ENCODE measurements at regions not wholly inside any gene's neighbourhood (a gene's known extent, or its start where the extent isn't known, plus 50 kb on each side); places are given as distances from the start of the nearest gene placed in this dataset.

DNA sequence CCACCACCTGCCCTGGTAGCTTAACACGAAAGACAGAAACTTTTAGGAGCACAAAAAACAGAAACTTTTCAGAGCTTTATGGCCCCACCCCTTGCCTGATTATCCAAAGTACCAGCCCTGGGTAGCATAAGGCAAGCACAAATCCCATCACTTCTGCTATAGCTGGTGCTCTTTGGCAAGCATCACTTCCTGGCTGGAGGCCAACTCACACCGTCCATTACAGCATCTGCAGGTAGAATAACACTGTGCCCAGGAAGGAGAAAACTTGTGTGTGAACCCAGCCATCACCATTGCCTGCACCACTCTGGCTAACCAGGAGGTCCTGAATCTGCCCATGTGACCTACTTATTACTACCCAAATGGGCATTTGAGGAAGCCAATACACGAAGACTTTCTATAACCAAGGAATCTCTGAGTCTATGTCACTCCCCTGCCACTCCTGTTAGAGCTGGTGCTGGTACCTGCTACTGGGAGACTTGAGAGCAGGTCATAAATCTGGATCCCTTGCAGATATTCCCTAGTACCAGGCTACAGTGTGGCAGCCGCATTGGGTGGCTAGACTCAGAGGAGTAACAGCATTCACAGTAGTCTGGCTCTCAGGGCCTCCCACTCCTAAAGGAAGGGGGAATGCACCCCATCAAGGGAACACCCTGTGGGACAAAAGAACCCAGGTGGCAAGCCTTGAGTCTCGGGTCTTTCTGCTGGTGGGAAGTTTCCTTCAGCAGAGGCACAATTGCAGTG, 73.3 kb upstream of the AKAP13 start:
- BruUV-seq (replicated peaks): no TSS peak
- no peak overlapping the region for H3K4me3 ChIP-seq (ENCODE audit: low read depth, low read length)
- no peaks in the 10 kb centered on the region for H3K9me3 Mint-ChIP-seq (ENCODE audit: unreplicated experiment)
- no peak overlapping the region for H3K27ac Mint-ChIP-seq (ENCODE audit: unreplicated experiment)
- H3K4me3 Mint-ChIP-seq (ENCODE audit: unreplicated experiment): no peak overlapping the region
- DNase-seq: no peak
- H3K4me1 ChIP-seq: no peaks in the 10 kb centered on the region
- POLR2A ChIA-PET: no interaction called here
- H3K36me3 ChIP-seq (ENCODE audit: control insufficient read depth, insufficient read depth, low read length): no peaks in the 10 kb centered on the region
- TF ChIP-seq, protein P1, sequence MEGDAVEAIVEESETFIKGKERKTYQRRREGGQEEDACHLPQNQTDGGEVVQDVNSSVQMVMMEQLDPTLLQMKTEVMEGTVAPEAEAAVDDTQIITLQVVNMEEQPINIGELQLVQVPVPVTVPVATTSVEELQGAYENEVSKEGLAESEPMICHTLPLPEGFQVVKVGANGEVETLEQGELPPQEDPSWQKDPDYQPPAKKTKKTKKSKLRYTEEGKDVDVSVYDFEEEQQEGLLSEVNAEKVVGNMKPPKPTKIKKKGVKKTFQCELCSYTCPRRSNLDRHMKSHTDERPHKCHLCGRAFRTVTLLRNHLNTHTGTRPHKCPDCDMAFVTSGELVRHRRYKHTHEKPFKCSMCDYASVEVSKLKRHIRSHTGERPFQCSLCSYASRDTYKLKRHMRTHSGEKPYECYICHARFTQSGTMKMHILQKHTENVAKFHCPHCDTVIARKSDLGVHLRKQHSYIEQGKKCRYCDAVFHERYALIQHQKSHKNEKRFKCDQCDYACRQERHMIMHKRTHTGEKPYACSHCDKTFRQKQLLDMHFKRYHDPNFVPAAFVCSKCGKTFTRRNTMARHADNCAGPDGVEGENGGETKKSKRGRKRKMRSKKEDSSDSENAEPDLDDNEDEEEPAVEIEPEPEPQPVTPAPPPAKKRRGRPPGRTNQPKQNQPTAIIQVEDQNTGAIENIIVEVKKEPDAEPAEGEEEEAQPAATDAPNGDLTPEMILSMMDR (IDR thresholded peaks at IDR 0.05; ENCODE audit: insufficient read depth in 1 of 2, low read depth in 1 of 2, low read length in 1 of 2, severe bottlenecking in 1 of 2, unreplicated experiment in 1 of 2): no peak
- no peaks in the 10 kb centered on the region for H3K27me3 ChIP-seq (replicated peaks; ENCODE audit: control insufficient read depth, insufficient read depth, low read length)
- CTCF ChIA-PET: no interaction called here
- intact Hi-C loops (cut with micrococcal nuclease; ENCODE audit: unreplicated experiment): no loop called here
- H3K27me3 Mint-ChIP-seq (ENCODE audit: insufficient read depth, unreplicated experiment): no peaks in the 10 kb centered on the region
- H3K36me3 Mint-ChIP-seq (ENCODE audit: insufficient read depth, unreplicated experiment): no peaks in the 10 kb centered on the region
- no peaks in the 10 kb centered on the region for H3K4me1 Mint-ChIP-seq (ENCODE audit: low read depth, unreplicated experiment)
- no peaks in the 10 kb centered on the region for H3K9me3 ChIP-seq

DNA sequence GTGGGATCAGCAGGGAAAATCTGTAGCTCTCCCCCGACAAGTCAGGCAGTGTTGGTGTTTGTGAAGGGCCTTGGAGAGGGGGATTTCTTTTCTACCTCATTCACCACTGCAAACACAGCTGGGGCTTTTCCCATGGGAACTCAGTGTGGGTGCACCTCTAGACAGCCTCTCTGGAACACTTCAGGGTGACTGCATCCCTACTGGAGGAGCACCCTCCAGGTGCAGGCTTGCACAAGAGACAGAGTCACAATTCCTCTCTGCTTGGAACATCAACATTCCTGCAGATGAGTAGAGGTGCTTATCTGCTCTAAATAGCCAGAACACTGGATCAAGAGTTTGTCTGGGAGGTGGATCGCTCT, 72.7 kb upstream of the AKAP13 start:
- no TSS peak for BruUV-seq (replicated peaks)
- Histone ChIP-seq H3K36me3 (ENCODE audit: control insufficient read depth, insufficient read depth, low read length) (no peaks in the 10 kb centered on the region), H3K27me3 (replicated peaks; ENCODE audit: control insufficient read depth, insufficient read depth, low read length) (no peaks in the 10 kb centered on the region), H3K9me3 (no peaks in the 10 kb centered on the region), H3K4me3 (ENCODE audit: low read depth, low read length) (no peak overlapping the region), H3K4me1 (0 out of 2 replicates have a peak, but pooled peaks cover 3% of the 10 kb centered on the region)
- intact Hi-C loops (cut with micrococcal nuclease; ENCODE audit: unreplicated experiment): no loop called here
- H3K4me1 Mint-ChIP-seq (ENCODE audit: low read depth, unreplicated experiment): peaks cover under 1% of the 10 kb centered on the region
- no peaks in the 10 kb centered on the region for H3K36me3 Mint-ChIP-seq (ENCODE audit: insufficient read depth, unreplicated experiment)
- TF ChIP-seq, protein P1 (IDR thresholded peaks at IDR 0.05; ENCODE audit: insufficient read depth in 1 of 2, low read depth in 1 of 2, low read length in 1 of 2, severe bottlenecking in 1 of 2, unreplicated experiment in 1 of 2): no peak
- H3K27me3 Mint-ChIP-seq (ENCODE audit: insufficient read depth, unreplicated experiment): no peaks in the 10 kb centered on the region
- H3K4me3 Mint-ChIP-seq (ENCODE audit: unreplicated experiment): no peak overlapping the region
- no peak overlapping the region for H3K27ac Mint-ChIP-seq (ENCODE audit: unreplicated experiment)
- H3K9me3 Mint-ChIP-seq (ENCODE audit: unreplicated experiment): no peaks in the 10 kb centered on the region
- CTCF ChIA-PET: no interaction called here
- no peak for DNase-seq
- POLR2A ChIA-PET: no interaction called here

DNA sequence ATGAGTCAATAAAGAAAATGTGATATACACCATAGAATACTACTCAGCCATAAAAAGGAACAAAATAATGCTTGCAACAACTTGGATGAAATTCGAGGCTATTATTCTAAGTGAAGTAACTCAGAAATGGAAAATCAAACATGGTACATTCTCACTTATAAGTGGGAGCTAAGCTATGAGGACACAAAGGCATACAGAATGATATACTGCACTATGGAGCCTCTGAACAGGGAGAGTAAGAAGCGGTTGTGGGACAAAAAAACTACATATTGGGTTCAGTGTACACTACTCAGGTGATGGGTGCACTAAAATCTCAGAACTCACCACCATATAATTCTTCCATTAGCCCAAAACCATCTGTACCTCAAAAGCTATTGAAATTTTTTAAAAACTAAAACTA, 68.8 kb upstream of the AKAP13 start:
- BruUV-seq (replicated peaks): no TSS peak
- CTCF ChIA-PET: no interaction called here
- Histone ChIP-seq H3K9me3 (no peaks in the 10 kb centered on the region), H3K4me3 (ENCODE audit: low read depth, low read length) (no peak overlapping the region), H3K4me1 (peaks cover 11% of the 10 kb centered on the region; the same call in 1 of the 2 replicates), H3K27me3 (replicated peaks; ENCODE audit: control insufficient read depth, insufficient read depth, low read length) (no peaks in the 10 kb centered on the region), H3K36me3 (ENCODE audit: control insufficient read depth, insufficient read depth, low read length) (no peaks in the 10 kb centered on the region)
- H3K9me3 Mint-ChIP-seq (ENCODE audit: unreplicated experiment): no peaks in the 10 kb centered on the region
- no peaks in the 10 kb centered on the region for H3K36me3 Mint-ChIP-seq (ENCODE audit: insufficient read depth, unreplicated experiment)
- intact Hi-C loops (cut with micrococcal nuclease; ENCODE audit: unreplicated experiment): no loop called here
- no peak for DNase-seq
- H3K27ac Mint-ChIP-seq (ENCODE audit: unreplicated experiment): no peak overlapping the region
- TF ChIP-seq, protein P1 (IDR thresholded peaks at IDR 0.05; ENCODE audit: insufficient read depth in 1 of 2, low read depth in 1 of 2, low read length in 1 of 2, severe bottlenecking in 1 of 2, unreplicated experiment in 1 of 2): no peak
- peaks cover 7% of the 10 kb centered on the region for H3K4me1 Mint-ChIP-seq (ENCODE audit: low read depth, unreplicated experiment)
- no peaks in the 10 kb centered on the region for H3K27me3 Mint-ChIP-seq (ENCODE audit: insufficient read depth, unreplicated experiment)
- H3K4me3 Mint-ChIP-seq (ENCODE audit: unreplicated experiment): no peak overlapping the region
- POLR2A ChIA-PET: no interaction called here

Measured in Caco-2 (cell line).